Uterus (tissue), 2 donors: ENCODE measurements at regions not wholly inside any gene's neighbourhood (a gene's known extent, or its start where the extent isn't known, plus 50 kb on each side); places are given as distances from the start of the nearest gene placed in this dataset.

Source experiments
- POLR2A ChIP-seq, 2 donors: fragments of 450-650 bp; IDR thresholded peaks; one replicate each; pipeline ENCODE4 v1.6.1; 2016; ENCODE audit warnings: antibody characterized with exemption in 2 of 2, mild to moderate bottlenecking in 1 of 2, moderate library complexity in 1 of 2
- TF ChIP-seq, protein P1 (sequence below), 4 experiments: fragments of 200-600 bp in 2 of 4; fragments of 450-650 bp in 2 of 4; sonication (generic) in 2 of 4; IDR thresholded peaks; one replicate each; pipeline ENCODE4 v1.5.1; 2016 to 2019; ENCODE audit warnings: antibody characterized with exemption in 4 of 4, mild to moderate bottlenecking in 2 of 4, moderate library complexity in 1 of 4

DNA sequence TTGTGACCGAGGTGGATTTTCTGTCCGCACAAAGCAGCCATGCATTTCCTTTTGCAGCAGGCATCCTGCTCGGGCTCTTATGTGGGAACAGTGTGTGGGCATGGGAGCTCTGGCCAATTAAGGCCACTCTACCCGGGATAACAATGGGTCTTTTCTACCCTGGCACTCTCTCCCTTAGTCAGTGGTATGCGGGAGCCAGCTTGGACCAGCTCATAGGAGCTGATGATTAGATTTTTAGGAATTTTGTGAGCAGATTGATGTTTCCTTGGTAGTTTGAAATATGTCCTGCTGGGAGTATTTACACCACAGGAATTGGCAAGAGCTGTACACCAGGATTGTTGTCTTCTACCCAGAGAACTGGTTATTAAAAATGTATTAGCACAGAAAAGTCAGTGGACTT, 89.3 kb downstream of the SPP2 start:
- TF ChIP-seq, protein P1, sequence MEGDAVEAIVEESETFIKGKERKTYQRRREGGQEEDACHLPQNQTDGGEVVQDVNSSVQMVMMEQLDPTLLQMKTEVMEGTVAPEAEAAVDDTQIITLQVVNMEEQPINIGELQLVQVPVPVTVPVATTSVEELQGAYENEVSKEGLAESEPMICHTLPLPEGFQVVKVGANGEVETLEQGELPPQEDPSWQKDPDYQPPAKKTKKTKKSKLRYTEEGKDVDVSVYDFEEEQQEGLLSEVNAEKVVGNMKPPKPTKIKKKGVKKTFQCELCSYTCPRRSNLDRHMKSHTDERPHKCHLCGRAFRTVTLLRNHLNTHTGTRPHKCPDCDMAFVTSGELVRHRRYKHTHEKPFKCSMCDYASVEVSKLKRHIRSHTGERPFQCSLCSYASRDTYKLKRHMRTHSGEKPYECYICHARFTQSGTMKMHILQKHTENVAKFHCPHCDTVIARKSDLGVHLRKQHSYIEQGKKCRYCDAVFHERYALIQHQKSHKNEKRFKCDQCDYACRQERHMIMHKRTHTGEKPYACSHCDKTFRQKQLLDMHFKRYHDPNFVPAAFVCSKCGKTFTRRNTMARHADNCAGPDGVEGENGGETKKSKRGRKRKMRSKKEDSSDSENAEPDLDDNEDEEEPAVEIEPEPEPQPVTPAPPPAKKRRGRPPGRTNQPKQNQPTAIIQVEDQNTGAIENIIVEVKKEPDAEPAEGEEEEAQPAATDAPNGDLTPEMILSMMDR (IDR thresholded peaks at IDR 0.05): no peak
- TF ChIP-seq POLR2A (IDR thresholded peaks at IDR 0.05): no peak
